GM12878 (cell line): ENCODE measurements at regions not wholly inside any gene's neighbourhood (a gene's known extent, or its start where the extent isn't known, plus 50 kb on each side); places are given as distances from the start of the nearest gene placed in this dataset.

Source experiments
- ATF3 ChIP-seq: IDR thresholded peaks from 2 replicates; pipeline ENCODE4 v1.6.1; 2011; ENCODE audit warnings: low read depth, mild to moderate bottlenecking, low read length, moderate library complexity, borderline replicate concordance; ENCODE audit errors: extremely low read depth
- BCLAF1 ChIP-seq: fragments of 450-650 bp; IDR thresholded peaks from 2 replicates; pipeline ENCODE4 v1.6.1; 2017; ENCODE audit warnings: antibody characterized with exemption, mild to moderate bottlenecking, moderate library complexity
- CTCF ChIP-seq, 3 experiments: IDR thresholded peaks in 2 of 3; conservative IDR thresholded peaks in 1 of 3; 2 replicates each; pipeline ENCODE4 v1.5.1; 2011; ENCODE audit warnings: low read depth in 3 of 3, low read length in 3 of 3, mild to moderate bottlenecking in 3 of 3, control low read depth in 2 of 3, moderate library complexity in 2 of 3, inconsistent platforms in 1 of 3, mixed read lengths in 1 of 3; ENCODE audit not compliant: control insufficient read depth in 2 of 3, insufficient read depth in 1 of 3; ENCODE audit errors: extremely low read depth in 1 of 3
- EP300 ChIP-seq, 2 experiments: fragments of 150-350 bp in 1 of 2; IDR thresholded peaks; 2 replicates each; pipeline ENCODE4 v1.6.1; 2011 to 2012; ENCODE audit warnings: low read depth in 2 of 2, low read length in 2 of 2, borderline replicate concordance in 1 of 2, improper control_type of control experiment in 1 of 2, inconsistent platforms in 1 of 2; ENCODE audit not compliant: control insufficient read depth in 1 of 2
- EZH2 ChIP-seq: IDR thresholded peaks from 2 replicates; pipeline ENCODE4 v1.6.1; 2012; ENCODE audit warnings: low read depth, mild to moderate bottlenecking, control low read depth, inconsistent platforms, low read length, borderline replicate concordance; ENCODE audit not compliant: control insufficient read depth
- IKZF1 ChIP-seq: fragments of 450-650 bp; conservative IDR thresholded peaks from 2 replicates; pipeline ENCODE4 v1.6.1; 2017; ENCODE audit warnings: antibody characterized with exemption, mild to moderate bottlenecking
- NFIC ChIP-seq: IDR thresholded peaks from 2 replicates; pipeline ENCODE4 v1.6.1; 2012; ENCODE audit warnings: low read depth, mild to moderate bottlenecking, inconsistent platforms, low read length, moderate library complexity
- NR2C2 ChIP-seq: IDR thresholded peaks from 2 replicates; pipeline ENCODE4 v1.6.1; 2011; ENCODE audit warnings: borderline replicate concordance, low read depth; ENCODE audit not compliant: control insufficient read depth, insufficient read length
- REST ChIP-seq: IDR thresholded peaks from 2 replicates; pipeline ENCODE4 v1.6.1; 2012; ENCODE audit warnings: mild to moderate bottlenecking, low read depth, low read length
- SPI1 ChIP-seq: IDR thresholded peaks from 2 replicates; pipeline ENCODE4 v1.6.1; 2011; ENCODE audit warnings: low read depth, mild to moderate bottlenecking, low read length, moderate library complexity, borderline replicate concordance; ENCODE audit not compliant: insufficient read depth
- SUPT20H ChIP-seq: IDR thresholded peaks from 2 replicates; pipeline ENCODE4 v1.6.1; 2011; ENCODE audit warnings: low read depth, mild to moderate bottlenecking, low read length, moderate library complexity, borderline replicate concordance; ENCODE audit not compliant: control insufficient read depth
- ZBED1 ChIP-seq: IDR thresholded peaks from 2 replicates; pipeline ENCODE4 v1.6.1; 2016; ENCODE audit warnings: borderline replicate concordance

- no peak for TF ChIP-seq SPI1
- TF ChIP-seq CTCF (IDR thresholded peaks at IDR 0.05 in 2 of 3, conservative IDR thresholded peaks at IDR 0.05 in 1 of 3; ENCODE audit: control insufficient read depth in 2 of 3, extremely low read depth in 1 of 3, insufficient read depth in 1 of 3, low read depth in 3 of 3, low read length in 3 of 3) = no peak
- no peak for TF ChIP-seq REST
- no peak for TF ChIP-seq EP300 (IDR thresholded peaks at IDR 0.05; ENCODE audit: borderline replicate concordance in 1 of 2, control insufficient read depth in 1 of 2, low read depth in 2 of 2, low read length in 2 of 2)
- no peak for TF ChIP-seq IKZF1
- TF ChIP-seq SUPT20H = no peak
- TF ChIP-seq BCLAF1 = no peak
- no peak for TF ChIP-seq ATF3
- no peak for TF ChIP-seq NFIC
- no peak for TF ChIP-seq NR2C2
- no peak for TF ChIP-seq ZBED1
- TF ChIP-seq EZH2 = no peak
Measured at GRCh38 chr4:164239433-164239832, 514.5 kb upstream of the SMIM31 start.
